ENCODE measurements at regions not wholly inside any gene's neighbourhood (a gene's known extent, or its start where the extent isn't known, plus 50 kb on each side); places are given as distances from the start of the nearest gene placed in this dataset.

DNA sequence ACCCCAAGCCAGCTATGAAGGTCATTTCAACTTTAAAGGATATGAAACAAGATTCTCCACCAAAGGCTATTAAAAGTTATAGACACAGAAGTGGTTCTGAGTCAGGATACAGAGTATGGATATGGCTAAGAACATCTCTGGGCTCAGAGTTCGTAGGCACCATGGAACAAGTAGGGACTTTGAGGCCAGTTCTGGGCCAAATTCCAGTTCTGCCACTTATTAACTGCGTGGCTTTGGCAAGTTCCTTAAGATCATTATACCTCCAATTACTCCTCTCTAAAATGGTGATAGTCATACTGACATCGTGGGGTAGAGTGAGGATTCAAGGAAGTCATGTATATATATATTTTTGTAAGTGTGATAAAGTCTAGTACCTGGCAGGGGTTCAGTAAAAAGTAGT is 105.8 kb upstream of the NFE2L3 start:
- no peak overlapping the region for H3K4me3 ChIP-seq
- 17 to 19% methylated on average over 3 of the region's 3 CpGs for WGBS, 2 donors
- intact Hi-C loops (cut with DNase I): no loop called here
- ATAC-seq: peak; percentile 72
- no peaks in the 10 kb centered on the region for H3K36me3 ChIP-seq (replicated peaks in 1 of 2; ENCODE audit: insufficient read depth in 1 of 2, low read depth in 2 of 2)
- H3K9me3 ChIP-seq: no peaks in the 10 kb centered on the region
- TF ChIP-seq, protein P1, sequence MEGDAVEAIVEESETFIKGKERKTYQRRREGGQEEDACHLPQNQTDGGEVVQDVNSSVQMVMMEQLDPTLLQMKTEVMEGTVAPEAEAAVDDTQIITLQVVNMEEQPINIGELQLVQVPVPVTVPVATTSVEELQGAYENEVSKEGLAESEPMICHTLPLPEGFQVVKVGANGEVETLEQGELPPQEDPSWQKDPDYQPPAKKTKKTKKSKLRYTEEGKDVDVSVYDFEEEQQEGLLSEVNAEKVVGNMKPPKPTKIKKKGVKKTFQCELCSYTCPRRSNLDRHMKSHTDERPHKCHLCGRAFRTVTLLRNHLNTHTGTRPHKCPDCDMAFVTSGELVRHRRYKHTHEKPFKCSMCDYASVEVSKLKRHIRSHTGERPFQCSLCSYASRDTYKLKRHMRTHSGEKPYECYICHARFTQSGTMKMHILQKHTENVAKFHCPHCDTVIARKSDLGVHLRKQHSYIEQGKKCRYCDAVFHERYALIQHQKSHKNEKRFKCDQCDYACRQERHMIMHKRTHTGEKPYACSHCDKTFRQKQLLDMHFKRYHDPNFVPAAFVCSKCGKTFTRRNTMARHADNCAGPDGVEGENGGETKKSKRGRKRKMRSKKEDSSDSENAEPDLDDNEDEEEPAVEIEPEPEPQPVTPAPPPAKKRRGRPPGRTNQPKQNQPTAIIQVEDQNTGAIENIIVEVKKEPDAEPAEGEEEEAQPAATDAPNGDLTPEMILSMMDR (IDR thresholded peaks at IDR 0.05): no peak
- no peak for TF ChIP-seq POLR2A (IDR thresholded peaks at IDR 0.05)
- DNase-seq: peak; percentile 37 to 58 (median 46)
- no peaks in the 10 kb centered on the region for H3K27me3 ChIP-seq
- peaks cover 24% of the 10 kb centered on the region for H3K4me1 ChIP-seq
- H3K27ac ChIP-seq: no peak overlapping the region

DNA sequence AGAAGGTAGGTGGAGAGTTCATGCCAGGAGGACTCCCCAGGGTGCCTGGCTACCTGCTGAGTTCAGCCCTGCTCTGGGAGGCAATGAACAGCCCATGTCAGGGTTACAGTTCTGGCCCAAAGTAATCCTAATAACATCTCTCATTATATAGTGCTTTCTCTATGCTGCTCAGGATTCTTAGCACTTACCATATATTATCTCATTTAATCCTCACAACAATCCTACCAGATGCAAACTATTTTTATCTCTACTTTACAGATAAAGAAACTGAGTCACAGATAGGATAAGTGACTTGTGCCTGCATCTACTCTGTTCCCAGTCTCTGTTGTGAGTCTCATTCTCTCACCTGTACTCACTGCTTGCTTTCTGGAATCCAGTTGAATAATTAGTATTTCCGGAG is 105.1 kb upstream of the NFE2L3 start:
- TF ChIP-seq, protein P1 (IDR thresholded peaks at IDR 0.05): no peak
- ATAC-seq: no peak
- no peak overlapping the region for H3K4me3 ChIP-seq
- H3K9me3 ChIP-seq: no peaks in the 10 kb centered on the region
- H3K4me1 ChIP-seq: peaks cover 24% of the 10 kb centered on the region
- no peaks in the 10 kb centered on the region for H3K27me3 ChIP-seq
- H3K36me3 ChIP-seq (replicated peaks in 1 of 2; ENCODE audit: insufficient read depth in 1 of 2, low read depth in 2 of 2): no peaks in the 10 kb centered on the region
- no peak for DNase-seq
- intact Hi-C loops (cut with DNase I): no loop called here
- 95 to 100% methylated on average over 1 of the region's 1 CpG for WGBS, 2 donors
- H3K27ac ChIP-seq: no peak overlapping the region

DNA sequence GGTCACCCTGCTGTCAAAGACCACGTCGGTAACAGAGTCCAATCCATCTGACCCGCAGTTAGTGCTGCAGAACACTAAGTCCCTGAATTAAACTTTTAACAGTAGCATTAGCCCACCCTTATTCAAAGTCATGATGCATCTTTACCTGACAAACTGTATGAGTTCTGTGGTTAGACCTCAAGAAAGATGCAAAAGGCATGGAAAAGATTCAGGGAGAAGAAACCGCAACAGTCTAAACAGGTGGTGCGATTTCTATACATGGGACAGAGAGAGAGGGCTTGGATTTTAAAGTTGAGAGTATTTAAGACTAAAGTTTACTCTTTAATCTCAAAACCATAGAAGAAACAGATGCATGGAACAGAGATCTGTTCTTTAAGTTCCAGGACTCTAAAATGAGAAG is 103.3 kb upstream of the NFE2L3 start:
- ATAC-seq: no peak
- no peak for TF ChIP-seq POLR2A (IDR thresholded peaks at IDR 0.05)
- TF ChIP-seq, protein P1 (IDR thresholded peaks at IDR 0.05): no peak
- H3K36me3 ChIP-seq (replicated peaks in 1 of 2; ENCODE audit: insufficient read depth in 1 of 2, low read depth in 2 of 2): no peaks in the 10 kb centered on the region
- 54% methylated on average over 5 of the region's 5 CpGs for WGBS, 2 donors
- DNase-seq: no peak
- no peaks in the 10 kb centered on the region for H3K27me3 ChIP-seq
- H3K27ac ChIP-seq: peak overlapping the region in 2 of 4 donors; percentile 31 to 34
- no peaks in the 10 kb centered on the region for H3K9me3 ChIP-seq
- peaks cover 24% of the 10 kb centered on the region for H3K4me1 ChIP-seq
- intact Hi-C loops (cut with DNase I): no loop called here
- no peak overlapping the region for H3K4me3 ChIP-seq

DNA sequence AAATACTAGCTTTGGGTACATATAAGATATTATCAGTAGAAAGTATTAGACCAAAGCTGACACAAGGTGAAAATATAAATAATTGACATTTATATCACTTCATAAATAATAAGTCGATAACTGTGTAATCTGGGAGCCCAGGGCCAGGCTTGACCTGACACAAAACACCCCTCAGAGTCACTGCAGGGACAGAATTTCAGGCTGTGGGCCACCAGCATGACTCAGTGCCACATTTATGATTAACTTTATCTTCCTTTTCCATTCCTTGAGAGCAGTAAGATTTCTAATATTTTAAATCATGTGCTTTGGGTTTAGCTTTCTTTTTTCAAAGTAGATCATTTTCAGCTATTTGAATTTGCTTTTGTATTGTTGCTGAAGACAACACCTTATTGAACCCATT is 102.9 kb upstream of the NFE2L3 start:
- peaks cover 24% of the 10 kb centered on the region for H3K4me1 ChIP-seq
- WGBS, 2 donors: 15 to 22% methylated on average over 1 of the region's 1 CpG
- no peaks in the 10 kb centered on the region for H3K36me3 ChIP-seq (replicated peaks in 1 of 2; ENCODE audit: insufficient read depth in 1 of 2, low read depth in 2 of 2)
- intact Hi-C loops (cut with DNase I): no loop called here
- TF ChIP-seq POLR2A (IDR thresholded peaks at IDR 0.05): no peak
- no peak overlapping the region for H3K4me3 ChIP-seq
- DNase-seq (peak; percentile 27 to 46 (median 32)), ATAC-seq (peak; percentile 63)
- no peaks in the 10 kb centered on the region for H3K27me3 ChIP-seq
- peak overlapping the region in 3 of 4 donors; percentile 1 to 34 (median 31) for H3K27ac ChIP-seq
- no peaks in the 10 kb centered on the region for H3K9me3 ChIP-seq

DNA sequence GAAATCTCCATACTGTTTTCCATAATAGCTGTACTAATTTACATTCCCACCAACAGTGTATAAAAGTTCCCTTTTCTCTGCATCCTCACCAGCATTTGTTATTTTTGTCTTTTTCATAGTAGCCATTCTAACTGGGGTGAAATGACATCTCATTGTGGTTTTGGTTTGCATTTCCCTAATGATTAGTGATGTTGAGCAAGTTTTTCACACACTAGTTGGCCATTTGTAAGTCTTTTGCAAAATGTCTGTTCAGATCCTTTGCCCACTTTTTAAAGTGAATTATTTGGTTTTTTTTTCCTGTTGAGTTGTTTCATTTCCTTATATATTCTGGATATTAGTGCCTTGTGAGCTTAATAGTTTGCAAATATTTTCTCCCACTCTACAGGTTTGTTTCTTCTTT is 101.0 kb upstream of the NFE2L3 start:
- H3K4me3 ChIP-seq: no peak overlapping the region
- no peaks in the 10 kb centered on the region for H3K9me3 ChIP-seq
- TF ChIP-seq POLR2A (IDR thresholded peaks at IDR 0.05): no peak
- TF ChIP-seq, protein P1 (IDR thresholded peaks at IDR 0.05): no peak
- ATAC-seq (no peak), DNase-seq (no peak)
- intact Hi-C loops (cut with DNase I): no loop called here
- H3K36me3 ChIP-seq (replicated peaks in 1 of 2; ENCODE audit: insufficient read depth in 1 of 2, low read depth in 2 of 2): no peaks in the 10 kb centered on the region
- no peaks in the 10 kb centered on the region for H3K27me3 ChIP-seq
- no peak overlapping the region for H3K27ac ChIP-seq
- peaks cover 16% of the 10 kb centered on the region for H3K4me1 ChIP-seq
